ENCODE measurements at regions not wholly inside any gene's neighbourhood (a gene's known extent, or its start where the extent isn't known, plus 50 kb on each side); places are given as distances from the start of the nearest gene placed in this dataset.

DNA sequence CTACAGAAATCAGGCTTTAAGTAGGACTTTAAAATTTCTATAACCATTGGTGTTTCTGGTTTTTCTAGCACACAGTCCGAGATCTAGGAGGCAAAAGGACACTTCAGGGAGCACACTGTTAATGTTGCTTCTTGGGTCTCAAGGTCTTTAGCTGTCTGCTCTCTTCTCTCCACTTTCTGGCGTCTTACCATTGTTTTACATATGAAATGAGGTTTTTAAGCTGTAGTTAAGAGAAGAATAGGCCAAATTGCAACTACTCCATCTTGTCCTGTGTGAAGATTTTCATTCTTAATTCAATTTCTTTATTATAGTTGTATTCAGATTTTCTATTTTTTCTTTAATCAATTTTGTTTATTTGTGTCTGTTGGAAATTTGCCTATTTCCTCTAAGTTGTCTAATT is 151.4 kb downstream of the WNT7A start:
- POLR2A ChIA-PET: no interaction called here
- ATAC-seq: no peak
- H3K36me3 Mint-ChIP-seq: peaks cover 0 to 7% (median 5%) of the 10 kb centered on the region in 3 donors
- no peak overlapping the region for H3K27ac Mint-ChIP-seq
- peaks cover 0 to 38% (median 18%) of the 10 kb centered on the region in 9 donors for H3K9me3 Mint-ChIP-seq
- no peak for DNase-seq
- H3K27me3 Mint-ChIP-seq: peaks cover 20 to 51% (median 37%) of the 10 kb centered on the region in 5 donors
- H3K4me3 Mint-ChIP-seq: no peak overlapping the region
- no peaks in the 10 kb centered on the region for H3K4me1 Mint-ChIP-seq

- no peak overlapping the region for H3K4me3 Mint-ChIP-seq
- ATAC-seq (no peak), DNase-seq (peak in 1 of 10 donors; percentile 19)
- H3K4me1 Mint-ChIP-seq: no peaks in the 10 kb centered on the region
- no peak overlapping the region for H3K27ac Mint-ChIP-seq
- POLR2A ChIA-PET: no interaction called here
- peaks cover 0 to 41% (median 14%) of the 10 kb centered on the region in 9 donors for H3K9me3 Mint-ChIP-seq
- peaks cover 15 to 45% (median 31%) of the 10 kb centered on the region in 5 donors for H3K27me3 Mint-ChIP-seq
- peaks cover 0 to 2% (median 1%) of the 10 kb centered on the region in 3 donors for H3K36me3 Mint-ChIP-seq
Observed at GRCh38 chr3:13727890-13728289, 152.0 kb downstream of the WNT7A start.

DNA sequence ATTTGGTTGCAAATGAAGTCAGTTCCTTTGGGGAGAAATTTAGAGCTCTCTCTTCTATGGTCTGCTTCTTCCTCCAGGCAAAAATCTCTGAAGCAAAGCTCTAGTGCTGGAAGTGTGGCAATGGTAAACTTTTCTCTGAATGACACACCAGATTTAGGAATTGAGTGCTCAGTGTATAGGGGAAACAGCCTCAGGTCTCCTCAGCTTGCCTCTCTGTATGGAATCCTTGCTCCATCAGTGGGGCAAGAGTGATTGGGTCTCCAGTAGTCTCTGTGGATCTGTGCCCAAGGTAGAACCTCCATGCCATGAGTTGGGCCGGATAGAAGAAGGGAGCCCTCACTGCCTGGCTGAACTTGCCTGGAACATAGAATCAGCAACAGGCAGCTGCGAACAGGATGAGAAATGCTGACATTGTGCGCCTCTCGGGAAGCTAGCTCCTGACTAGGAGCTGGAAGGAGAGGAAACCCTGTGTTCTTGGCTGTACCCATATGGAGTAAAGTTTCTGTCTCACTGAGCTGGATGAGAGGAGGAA is 156.1 kb downstream of the WNT7A start:
- Mint-ChIP-seq H3K4me1 (no peaks in the 10 kb centered on the region), H3K9me3 (peaks cover 3 to 41% (median 21%) of the 10 kb centered on the region in 9 donors), H3K27ac (no peak overlapping the region), H3K4me3 (no peak overlapping the region), H3K36me3 (peaks cover 0 to 10% (median 2%) of the 10 kb centered on the region in 3 donors), H3K27me3 (peaks cover 0 to 14% (median 3%) of the 10 kb centered on the region in 5 donors)
- POLR2A ChIA-PET: no interaction called here
- DNase-seq: no peak
- ATAC-seq: no peak

DNA sequence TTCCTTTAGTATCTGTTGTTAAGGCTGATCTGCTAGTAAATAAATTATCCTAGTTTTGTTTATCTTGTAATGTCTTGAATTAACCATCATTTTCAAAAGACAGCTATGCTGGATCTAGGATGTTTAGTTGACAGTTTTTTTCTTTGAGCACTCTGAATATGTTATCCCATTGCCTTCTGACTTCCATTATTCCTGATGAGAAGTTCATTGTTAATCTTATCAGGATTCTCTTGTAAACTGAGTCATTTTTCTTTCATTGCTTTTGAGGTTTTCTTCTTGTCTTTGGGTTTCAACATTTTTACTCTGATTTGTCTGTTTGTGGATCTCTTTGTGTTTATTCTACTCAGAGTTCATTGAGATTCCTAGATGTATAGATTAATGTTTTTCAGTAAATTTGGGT is 157.7 kb downstream of the WNT7A start:
- POLR2A ChIA-PET: no interaction called here
- Mint-ChIP-seq H3K4me1 (no peaks in the 10 kb centered on the region), H3K27me3 (peaks cover 0 to 4% (median 0%) of the 10 kb centered on the region in 5 donors), H3K36me3 (peaks cover 0 to 10% (median 2%) of the 10 kb centered on the region in 3 donors), H3K9me3 (peaks cover 3 to 41% (median 21%) of the 10 kb centered on the region in 9 donors), H3K27ac (no peak overlapping the region), H3K4me3 (no peak overlapping the region)
- ATAC-seq (no peak), DNase-seq (no peak)

GRCh38 chr3:13718436-13718835 is 161.4 kb downstream of the WNT7A start:
- peak overlapping the region in 1 of 10 donors; percentile 6 for H3K27ac Mint-ChIP-seq
- POLR2A ChIA-PET: interaction anchor here (0.6 kb wide), 1 partner anchor 1708 kb away, joined by 3 read pairs; no protein-coding TSS in a partner anchor
- no peak overlapping the region for H3K4me3 Mint-ChIP-seq
- no peaks in the 10 kb centered on the region for H3K4me1 Mint-ChIP-seq
- ATAC-seq: no peak
- peaks cover 0 to 10% (median 0%) of the 10 kb centered on the region in 3 donors for H3K36me3 Mint-ChIP-seq
- peaks cover 0 to 2% (median 0%) of the 10 kb centered on the region in 5 donors for H3K27me3 Mint-ChIP-seq
- peaks cover 3 to 36% (median 18%) of the 10 kb centered on the region in 9 donors for H3K9me3 Mint-ChIP-seq
- DNase-seq: peak in 1 of 10 donors; percentile 24

DNA sequence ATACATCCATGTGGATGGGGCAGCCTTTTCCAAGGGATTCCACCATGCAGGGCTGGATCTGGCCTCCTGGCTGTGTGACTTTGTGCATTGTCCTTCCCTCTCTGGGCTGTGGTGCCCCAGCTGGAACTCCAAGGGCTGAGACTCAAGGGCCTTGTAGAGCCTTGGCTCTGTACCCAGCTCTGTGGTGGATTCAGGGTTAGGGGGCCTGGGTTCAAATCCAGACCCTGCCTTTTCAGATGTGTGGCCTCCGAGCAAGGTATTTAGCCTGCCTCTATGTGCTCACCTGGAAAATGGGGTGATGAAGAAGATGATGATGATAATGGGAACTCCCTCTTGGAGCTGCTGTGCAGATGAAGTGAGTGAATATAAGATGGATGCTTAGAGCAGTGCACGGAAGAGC is 161.9 kb downstream of the WNT7A start:
- Mint-ChIP-seq H3K27me3 (peaks cover 0 to 2% (median 0%) of the 10 kb centered on the region in 5 donors), H3K9me3 (peaks cover 3 to 36% (median 20%) of the 10 kb centered on the region in 9 donors), H3K4me3 (no peak overlapping the region), H3K4me1 (no peaks in the 10 kb centered on the region), H3K36me3 (peaks cover 0 to 10% (median 0%) of the 10 kb centered on the region in 3 donors), H3K27ac (peak overlapping the region in 1 of 10 donors; percentile 6)
- POLR2A ChIA-PET: interaction anchor here (0.6 kb wide), 1 partner anchor 1709 kb away, joined by 3 read pairs; no protein-coding TSS in a partner anchor
- DNase-seq (peak in 1 of 10 donors; percentile 18), ATAC-seq (no peak)

GRCh38 chr3:13717222-13717895 is 162.5 kb downstream of the WNT7A start:
- H3K27me3 Mint-ChIP-seq: peaks cover 0 to 5% (median 2%) of the 10 kb centered on the region in 5 donors
- DNase-seq (no peak), ATAC-seq (no peak)
- peaks cover 0 to 12% (median 0%) of the 10 kb centered on the region in 3 donors for H3K36me3 Mint-ChIP-seq
- POLR2A ChIA-PET: no interaction called here
- H3K4me3 Mint-ChIP-seq: no peak overlapping the region
- peaks cover 1 to 36% (median 17%) of the 10 kb centered on the region in 9 donors for H3K9me3 Mint-ChIP-seq
- no peaks in the 10 kb centered on the region for H3K4me1 Mint-ChIP-seq
- no peak overlapping the region for H3K27ac Mint-ChIP-seq

GRCh38 chr3:13716540-13717221 is 163.2 kb downstream of the WNT7A start:
- no peak overlapping the region for H3K27ac Mint-ChIP-seq
- POLR2A ChIA-PET: no interaction called here
- no peaks in the 10 kb centered on the region for H3K4me1 Mint-ChIP-seq
- H3K27me3 Mint-ChIP-seq: peaks cover 0 to 12% (median 4%) of the 10 kb centered on the region in 5 donors
- H3K9me3 Mint-ChIP-seq: peaks cover 0 to 37% (median 16%) of the 10 kb centered on the region in 9 donors
- ATAC-seq (no peak), DNase-seq (peak in 1 of 10 donors; percentile 56)
- peaks cover 0 to 12% (median 0%) of the 10 kb centered on the region in 3 donors for H3K36me3 Mint-ChIP-seq
- H3K4me3 Mint-ChIP-seq: no peak overlapping the region

GRCh38 chr3:13715961-13716360 is 163.9 kb downstream of the WNT7A start:
- POLR2A ChIA-PET: no interaction called here
- H3K27me3 Mint-ChIP-seq: peaks cover under 1 to 18% (median 4%) of the 10 kb centered on the region in 5 donors
- no peak overlapping the region for H3K4me3 Mint-ChIP-seq
- H3K9me3 Mint-ChIP-seq: peaks cover 0 to 44% (median 22%) of the 10 kb centered on the region in 9 donors
- ATAC-seq (no peak), DNase-seq (no peak)
- H3K27ac Mint-ChIP-seq: no peak overlapping the region
- H3K4me1 Mint-ChIP-seq: no peaks in the 10 kb centered on the region
- peaks cover 0 to 18% (median 2%) of the 10 kb centered on the region in 3 donors for H3K36me3 Mint-ChIP-seq

- peak in 1 of 10 donors; percentile 38 for DNase-seq
Observed at GRCh38 chr3:13715167-13715954, 164.5 kb downstream of the WNT7A start.

DNA sequence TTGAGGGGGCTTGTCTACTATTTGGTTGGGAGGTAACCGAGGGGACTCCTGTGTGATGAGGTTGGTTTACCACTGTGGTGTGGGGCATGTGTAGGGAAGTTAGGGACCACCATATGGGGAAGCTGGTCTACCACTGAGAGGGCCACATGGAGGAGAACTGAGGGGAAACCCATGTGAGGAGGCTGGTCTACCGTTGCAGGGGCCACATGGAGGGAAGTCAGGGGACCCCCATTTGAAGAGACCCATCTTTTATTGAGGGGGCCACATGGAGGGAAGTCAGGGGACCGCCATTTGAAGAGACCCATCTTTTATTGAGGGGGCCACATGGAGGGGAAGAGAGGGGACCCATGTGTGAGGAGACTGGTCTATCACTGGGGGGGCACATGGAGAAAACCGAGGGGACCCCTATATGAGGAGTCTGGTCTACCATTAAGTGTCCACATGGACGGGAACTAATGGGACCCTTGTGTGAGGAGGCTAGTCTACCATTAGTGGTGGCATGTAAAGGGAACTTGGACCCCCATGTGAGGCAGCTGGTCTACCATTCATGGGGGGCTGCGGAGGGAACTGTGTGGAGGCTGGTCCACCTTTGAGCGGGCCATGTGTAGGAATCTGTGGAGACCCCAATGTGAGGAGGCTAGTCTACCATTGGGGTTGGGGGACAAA is 165.5 kb downstream of the FBLN2 start:
- ATAC-seq (no peak), DNase-seq (peak in 1 of 10 donors; percentile 40)
- H3K9me3 Mint-ChIP-seq: peaks cover 0 to 60% (median 38%) of the 10 kb centered on the region in 9 donors
- H3K4me3 Mint-ChIP-seq: no peak overlapping the region
- peaks cover 0 to 20% (median 4%) of the 10 kb centered on the region in 3 donors for H3K36me3 Mint-ChIP-seq
- no peak overlapping the region for H3K27ac Mint-ChIP-seq
- POLR2A ChIA-PET: no interaction called here
- peaks cover 4 to 27% (median 6%) of the 10 kb centered on the region in 5 donors for H3K27me3 Mint-ChIP-seq
- no peaks in the 10 kb centered on the region for H3K4me1 Mint-ChIP-seq

More at GRCh38 chr3:13715167-13715954, 164.5 kb downstream of the WNT7A start:
- no peak overlapping the region for H3K27ac Mint-ChIP-seq
- no peak overlapping the region for H3K4me3 Mint-ChIP-seq
- H3K36me3 Mint-ChIP-seq: peaks cover 0 to 20% (median 2%) of the 10 kb centered on the region in 3 donors
- H3K27me3 Mint-ChIP-seq: peaks cover 2 to 18% (median 4%) of the 10 kb centered on the region in 5 donors
- H3K4me1 Mint-ChIP-seq: no peaks in the 10 kb centered on the region
- no peak for ATAC-seq
- H3K9me3 Mint-ChIP-seq: peaks cover 0 to 50% (median 28%) of the 10 kb centered on the region in 9 donors
- POLR2A ChIA-PET: no interaction called here

DNA sequence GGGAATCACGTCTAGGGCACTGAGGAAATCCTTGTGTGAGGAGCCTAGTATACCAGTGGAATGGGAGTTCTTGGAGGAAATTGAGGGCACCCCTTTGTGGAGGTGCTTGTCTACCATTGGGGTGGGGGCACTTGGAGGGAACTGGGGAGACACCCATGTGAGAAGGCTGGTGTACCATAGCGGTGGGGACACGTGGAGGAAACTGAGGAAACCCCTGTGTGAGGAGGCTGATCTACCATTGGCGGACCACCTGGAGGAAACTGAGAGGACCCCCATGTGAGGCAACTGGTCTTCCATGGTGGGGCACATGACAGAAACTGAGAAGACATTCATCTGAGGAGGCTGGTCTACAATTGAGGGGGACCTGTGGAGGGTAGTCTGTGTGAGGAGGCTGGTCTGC is 164.5 kb downstream of the FBLN2 start:
- no peaks in the 10 kb centered on the region for H3K4me1 Mint-ChIP-seq
- no peak overlapping the region for H3K27ac Mint-ChIP-seq
- peaks cover 0 to 25% (median 4%) of the 10 kb centered on the region in 3 donors for H3K36me3 Mint-ChIP-seq
- ATAC-seq: no peak
- peaks cover 4 to 35% (median 14%) of the 10 kb centered on the region in 5 donors for H3K27me3 Mint-ChIP-seq
- peaks cover 0 to 70% (median 47%) of the 10 kb centered on the region in 9 donors for H3K9me3 Mint-ChIP-seq
- POLR2A ChIA-PET: no interaction called here
- no peak overlapping the region for H3K4me3 Mint-ChIP-seq
- peak in 1 of 10 donors; percentile 31 for DNase-seq
